MCF 10A (cell line): ENCODE measurements at regions not wholly inside any gene's neighbourhood (a gene's known extent, or its start where the extent isn't known, plus 50 kb on each side); places are given as distances from the start of the nearest gene placed in this dataset.

Experiments
- BruUV-seq: library from RNA; stranded (reverse); fragments of 400-500 nt; replicated peaks from 2 replicates; lab custom pipeline; 2021; lab: Mats Ljungman, UMichigan
- CTCF ChIA-PET: fragments of 300-600 bp; sonication (Branson Sonifier 250); formaldehyde crosslinking; extraction: SDS; loops from one replicate; lab custom pipeline; 2021; ENCODE audit warnings: antibody characterized with exemption, inconsistent platforms; lab: Yijun Ruan, JAX
- POLR2A ChIA-PET: fragments of 300-600, 350-650 bp; sonication (Branson Sonifier 250); formaldehyde crosslinking; extraction: SDS; loops from one replicate; lab custom pipeline; 2020; ENCODE audit warnings: antibody characterized with exemption, inconsistent platforms; lab: Yijun Ruan, JAX
- DNase-seq: peaks from one replicate; pipeline ENCODE4 v3.0.0-alpha.2; 2018; ENCODE audit not compliant: unreplicated experiment
- H3K27ac Mint-ChIP-seq: one replicate; pipeline ENCODE4 v1.8.0; 2022; ENCODE audit warnings: mild to moderate bottlenecking, low read depth, mixed read lengths; ENCODE audit not compliant: unreplicated experiment
- H3K27me3 Mint-ChIP-seq: one replicate; pipeline ENCODE4 v1.8.0; 2022; ENCODE audit warnings: mixed read lengths; ENCODE audit not compliant: insufficient read depth, unreplicated experiment
- H3K36me3 Mint-ChIP-seq: one replicate; pipeline ENCODE4 v1.8.0; 2022; ENCODE audit warnings: mild to moderate bottlenecking, moderate library complexity, mixed read lengths; ENCODE audit not compliant: insufficient read depth, unreplicated experiment
- H3K4me1 Mint-ChIP-seq: one replicate; pipeline ENCODE4 v1.8.0; 2022; ENCODE audit warnings: mixed read lengths; ENCODE audit not compliant: insufficient read depth, unreplicated experiment
- H3K4me3 Mint-ChIP-seq: one replicate; pipeline ENCODE4 v1.8.0; 2022; ENCODE audit warnings: mild to moderate bottlenecking, moderate library complexity, mixed read lengths; ENCODE audit not compliant: unreplicated experiment
- H3K9me3 Mint-ChIP-seq: one replicate; pipeline ENCODE4 v1.8.0; 2022; ENCODE audit warnings: mixed read lengths; ENCODE audit not compliant: unreplicated experiment
- CTCF ChIP-seq: fragments of 200-600 bp; IDR thresholded peaks from one replicate; pipeline ENCODE4 v1.8.0; 2022; ENCODE audit warnings: antibody characterized with exemption, mild to moderate bottlenecking; ENCODE audit not compliant: unreplicated experiment
- intact Hi-C: fragments of 100-400 bp; cut with micrococcal nuclease; formaldehyde crosslinking; loops from 2 replicates; pipeline ENCODE4 v1.14.1; 2022

DNA sequence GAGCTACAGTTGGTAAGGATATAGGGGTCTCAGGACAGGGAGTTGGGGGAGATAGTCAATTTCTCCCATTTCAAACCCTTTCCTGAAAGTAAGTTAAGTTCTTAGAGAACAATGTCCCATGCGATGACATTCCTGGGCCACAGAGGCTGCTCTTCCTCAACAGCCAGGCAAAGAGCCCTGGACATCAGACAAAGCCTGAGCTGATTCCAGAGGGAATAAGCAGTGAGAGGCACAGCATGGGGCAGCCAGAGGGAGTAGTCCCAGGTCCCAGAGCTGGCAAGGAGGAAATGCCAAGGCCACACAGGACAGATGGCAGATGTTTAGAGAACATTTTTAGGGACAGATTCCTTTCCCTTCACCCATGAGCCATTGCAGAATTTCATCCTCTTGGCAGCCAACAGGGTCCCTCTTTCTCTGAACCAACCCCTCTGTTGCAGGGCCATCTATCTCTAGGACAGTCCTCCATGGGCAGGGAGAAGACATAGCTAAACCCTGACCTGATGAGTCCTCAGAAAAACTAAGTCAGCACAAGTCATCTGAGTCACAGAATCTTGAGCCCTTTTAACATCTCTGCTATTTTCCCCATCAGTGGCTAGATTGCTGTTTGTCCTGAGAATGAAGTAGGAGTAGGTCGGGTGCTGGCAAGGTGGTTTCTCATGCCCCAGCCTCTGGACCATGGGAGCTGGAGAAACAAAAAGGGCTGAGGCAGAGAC is 60.3 kb upstream of the CALM2 start:
- BruUV-seq: no TSS peak
- Mint-ChIP-seq H3K4me1 (no peaks in the 10 kb centered on the region), H3K27me3 (no peaks in the 10 kb centered on the region), H3K4me3 (no peak overlapping the region), H3K9me3 (no peaks in the 10 kb centered on the region), H3K27ac (no peak overlapping the region), H3K36me3 (no peaks in the 10 kb centered on the region)
- POLR2A ChIA-PET: interaction anchor here (0.9 to 1.0 kb wide), 2 partner anchors 11 to 26 kb away, joined by 3 to 4 read pairs; no protein-coding TSS in a partner anchor
- no peak for DNase-seq
- intact Hi-C loops: no loop called here
- CTCF ChIA-PET: no interaction called here
- no peak for TF ChIP-seq CTCF

DNA sequence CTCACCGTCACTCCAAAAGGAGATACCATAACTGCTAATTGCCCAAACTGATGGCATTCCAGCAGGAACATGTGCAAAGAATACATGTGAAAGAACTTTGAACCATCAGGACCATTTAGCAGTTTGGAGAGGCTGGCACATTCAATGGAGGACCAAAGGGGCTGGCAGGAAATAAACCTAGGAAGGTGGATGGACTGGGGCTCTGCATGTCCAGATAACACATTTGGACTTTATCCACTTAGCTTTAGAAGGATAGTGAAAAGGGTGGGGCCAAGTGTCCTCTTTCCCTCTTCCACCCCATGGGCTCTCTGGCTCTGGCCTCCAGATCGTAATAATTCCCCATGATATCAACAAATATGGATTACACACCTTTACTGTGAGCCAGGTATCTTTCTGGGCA is 58.8 kb upstream of the CALM2 start:
- no peak for DNase-seq

DNA sequence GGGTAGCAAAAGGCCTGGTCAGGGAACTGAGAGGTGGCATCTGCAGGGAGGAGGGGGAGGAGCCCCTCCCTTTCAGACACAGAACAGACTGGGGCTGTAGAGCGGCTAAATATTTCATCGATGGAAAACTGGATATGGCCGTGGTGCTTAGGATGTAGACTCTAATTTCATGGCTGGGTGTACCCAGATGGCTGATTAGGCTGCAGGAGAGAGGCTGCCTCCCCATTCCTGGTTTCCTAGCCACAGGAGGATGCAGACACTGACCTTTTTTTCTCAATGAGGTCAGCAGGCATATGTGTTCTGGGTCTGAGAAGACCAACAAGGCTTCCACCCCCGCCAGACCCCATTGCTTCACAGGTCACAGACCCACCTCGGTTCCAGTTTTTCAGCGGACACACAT is 58.1 kb upstream of the CALM2 start:
- Mint-ChIP-seq H3K4me3 (no peak overlapping the region), H3K27me3 (no peaks in the 10 kb centered on the region), H3K36me3 (no peaks in the 10 kb centered on the region), H3K27ac (no peak overlapping the region), H3K4me1 (no peaks in the 10 kb centered on the region), H3K9me3 (no peaks in the 10 kb centered on the region)
- no peak for DNase-seq
- intact Hi-C loops: no loop called here
- BruUV-seq: no TSS peak
- POLR2A ChIA-PET: no interaction called here
- no peak for TF ChIP-seq CTCF
- CTCF ChIA-PET: no interaction called here

More for the DNA sequence above, 58.8 kb upstream of the CALM2 start:
- Mint-ChIP-seq H3K9me3 (no peaks in the 10 kb centered on the region), H3K36me3 (no peaks in the 10 kb centered on the region), H3K27me3 (no peaks in the 10 kb centered on the region), H3K27ac (no peak overlapping the region), H3K4me1 (no peaks in the 10 kb centered on the region), H3K4me3 (no peak overlapping the region)
- ChIA-PET POLR2A (no interaction called here), CTCF (no interaction called here)
- BruUV-seq: no TSS peak
- no peak for TF ChIP-seq CTCF
- intact Hi-C loops: no loop called here

GRCh38 chr2:47232738-47233415 is 56.6 kb upstream of the CALM2 start:
- no peak for TF ChIP-seq CTCF
- Mint-ChIP-seq H3K27me3 (no peaks in the 10 kb centered on the region), H3K4me1 (no peaks in the 10 kb centered on the region), H3K4me3 (no peak overlapping the region), H3K9me3 (no peaks in the 10 kb centered on the region), H3K27ac (no peak overlapping the region), H3K36me3 (no peaks in the 10 kb centered on the region)
- no peak for DNase-seq
- intact Hi-C loops: no loop called here
- no TSS peak for BruUV-seq
- ChIA-PET POLR2A (no interaction called here), CTCF (no interaction called here)
